HEK293 (cell line): ENCODE measurements at regions not wholly inside any gene's neighbourhood (a gene's known extent, or its start where the extent isn't known, plus 50 kb on each side); places are given as distances from the start of the nearest gene placed in this dataset.

ENCODE experiments used
- MYNN ChIP-seq: fragments of 450-650 bp; formaldehyde crosslinking; IDR thresholded peaks from 2 replicates; pipeline ENCODE4 v1.5.1; 2016; ENCODE audit warnings: missing biosample characterization, missing genetic modification characterization, borderline replicate concordance
- SETDB1 ChIP-seq: IDR thresholded peaks from one replicate; pipeline ENCODE4 v1.6.1; 2017; ENCODE audit warnings: mild to moderate bottlenecking, low read length, moderate library complexity, mixed read lengths; ENCODE audit not compliant: insufficient read length
- ZBTB17 ChIP-seq: fragments of 450-650 bp; formaldehyde crosslinking; IDR thresholded peaks from 2 replicates; pipeline ENCODE4 v1.5.1; 2016; ENCODE audit warnings: missing biosample characterization, missing genetic modification characterization
- ZBTB48 ChIP-seq: fragments of 450-650 bp; formaldehyde crosslinking; IDR thresholded peaks from 2 replicates; pipeline ENCODE4 v1.5.1; 2016; ENCODE audit warnings: missing biosample characterization, missing genetic modification characterization
- ZNF114 ChIP-seq: fragments of 450-650 bp; formaldehyde crosslinking; IDR thresholded peaks from 2 replicates; pipeline ENCODE4 v1.5.0; 2017; ENCODE audit warnings: missing biosample characterization, missing genetic modification characterization
- ZNF140 ChIP-seq: fragments of 450-650 bp; formaldehyde crosslinking; IDR thresholded peaks from 2 replicates; pipeline ENCODE4 v1.5.1; 2016; ENCODE audit warnings: missing biosample characterization, missing genetic modification characterization
- ZNF174 ChIP-seq: fragments of 450-650 bp; formaldehyde crosslinking; IDR thresholded peaks from 2 replicates; pipeline ENCODE4 v1.5.0; 2017; ENCODE audit warnings: missing biosample characterization, mild to moderate bottlenecking, missing genetic modification characterization
- ZNF23 ChIP-seq: fragments of 450-650 bp; formaldehyde crosslinking; IDR thresholded peaks from 2 replicates; pipeline ENCODE4 v1.5.1; 2016; ENCODE audit warnings: missing biosample characterization, missing genetic modification characterization, borderline replicate concordance
- ZNF248 ChIP-seq: fragments of 450-650 bp; formaldehyde crosslinking; IDR thresholded peaks from 2 replicates; pipeline ENCODE4 v1.5.1; 2017; ENCODE audit warnings: missing biosample characterization, missing genetic modification characterization
- ZNF311 ChIP-seq: fragments of 450-650 bp; formaldehyde crosslinking; IDR thresholded peaks from 2 replicates; pipeline ENCODE4 v1.5.1; 2017; ENCODE audit warnings: missing biosample characterization, missing genetic modification characterization, borderline replicate concordance
- ZNF324 ChIP-seq: fragments of 450-650 bp; formaldehyde crosslinking; IDR thresholded peaks from 2 replicates; pipeline ENCODE4 v1.5.1; 2016; ENCODE audit warnings: missing biosample characterization, missing genetic modification characterization
- ZNF335 ChIP-seq: fragments of 450-650 bp; formaldehyde crosslinking; conservative IDR thresholded peaks from 2 replicates; pipeline ENCODE4 v1.5.1; 2016; ENCODE audit warnings: missing biosample characterization, missing genetic modification characterization
- ZNF394 ChIP-seq: fragments of 450-650 bp; formaldehyde crosslinking; IDR thresholded peaks from 2 replicates; pipeline ENCODE4 v1.5.1; 2016; ENCODE audit warnings: missing biosample characterization, missing genetic modification characterization, mild to moderate bottlenecking, moderate library complexity, borderline replicate concordance
- ZNF544 ChIP-seq: fragments of 450-650 bp; formaldehyde crosslinking; IDR thresholded peaks from 2 replicates; pipeline ENCODE4 v1.5.0; 2017; ENCODE audit warnings: missing biosample characterization, missing genetic modification characterization
- ZNF624 ChIP-seq: fragments of 450-650 bp; formaldehyde crosslinking; IDR thresholded peaks from 2 replicates; pipeline ENCODE4 v1.5.1; 2017; ENCODE audit warnings: missing biosample characterization, missing genetic modification characterization
- ZNF677 ChIP-seq: fragments of 450-650 bp; IDR thresholded peaks from 2 replicates; pipeline ENCODE4 v1.5.0; 2018; ENCODE audit warnings: missing biosample characterization, mild to moderate bottlenecking, missing genetic modification characterization, moderate library complexity
- TF ChIP-seq, protein P1 (sequence below): fragments of 450-650 bp; formaldehyde crosslinking; IDR thresholded peaks from 2 replicates; pipeline ENCODE4 v1.5.1; 2016; ENCODE audit warnings: missing biosample characterization, missing genetic modification characterization
- TF ChIP-seq, protein P2 (sequence below): fragments of 450-650 bp; formaldehyde crosslinking; IDR thresholded peaks from 2 replicates; pipeline ENCODE4 v1.5.1; 2016; ENCODE audit warnings: missing biosample characterization, missing genetic modification characterization
- TF ChIP-seq, protein P3 (sequence below): fragments of 450-650 bp; formaldehyde crosslinking; IDR thresholded peaks from 2 replicates; pipeline ENCODE4 v1.5.1; 2016; ENCODE audit warnings: missing biosample characterization, missing genetic modification characterization, borderline replicate concordance
- TF ChIP-seq, protein P4 (sequence below): fragments of 450-650 bp; formaldehyde crosslinking; IDR thresholded peaks from 2 replicates; pipeline ENCODE4 v1.5.1; 2017; ENCODE audit warnings: missing biosample characterization, missing genetic modification characterization

DNA sequence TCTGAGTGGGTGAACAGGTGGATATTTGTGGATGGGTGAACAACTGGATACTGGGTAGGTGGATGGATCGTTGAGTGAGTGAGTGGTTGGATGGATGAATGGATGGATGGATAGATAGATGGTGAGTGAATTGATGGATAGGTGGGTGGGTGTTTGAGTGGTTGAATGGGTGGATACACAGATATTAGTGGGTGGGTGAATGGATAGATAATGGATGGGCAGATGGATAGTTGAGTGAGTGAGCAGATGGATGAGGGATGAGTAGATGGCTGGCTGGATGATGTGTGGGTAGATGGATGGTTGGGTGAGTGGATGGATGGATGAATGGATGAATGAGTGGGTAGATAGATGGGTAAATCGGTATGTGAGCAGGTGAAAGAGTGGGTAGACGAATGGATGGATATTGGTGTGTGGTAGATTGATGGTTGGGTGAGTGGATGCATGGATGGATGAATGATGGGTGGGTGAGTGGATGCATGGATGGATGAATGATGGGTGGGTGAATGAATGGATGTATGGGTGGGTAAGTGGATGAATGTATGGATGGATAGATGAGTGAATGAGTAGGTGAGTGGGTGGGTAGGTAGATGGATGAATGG is 406.7 kb downstream of the MN1 start (continued):
- TF ChIP-seq ZNF114 (tag by site-specific recombination) (no peak), ZNF544 (tag by site-specific recombination) (no peak), ZNF394 (tag by site-specific recombination) (no peak), ZBTB17 (0 out of 2 replicates have a peak, but pooled peaks have one; percentile 49), SETDB1 (no peak), ZNF677 (no peak), ZNF324 (tag by site-specific recombination) (no peak), ZNF23 (tag by site-specific recombination) (no peak), ZNF174 (tag by site-specific recombination) (no peak), MYNN (tag by site-specific recombination) (no peak), ZNF311 (tag by site-specific recombination) (no peak), ZNF140 (tag by site-specific recombination) (no peak), ZNF248 (tag by site-specific recombination) (no peak), ZBTB48 (tag by site-specific recombination) (no peak), ZNF624 (tag by site-specific recombination) (no peak), ZNF335 (tag by site-specific recombination) (no peak)
- TF ChIP-seq, protein P1, sequence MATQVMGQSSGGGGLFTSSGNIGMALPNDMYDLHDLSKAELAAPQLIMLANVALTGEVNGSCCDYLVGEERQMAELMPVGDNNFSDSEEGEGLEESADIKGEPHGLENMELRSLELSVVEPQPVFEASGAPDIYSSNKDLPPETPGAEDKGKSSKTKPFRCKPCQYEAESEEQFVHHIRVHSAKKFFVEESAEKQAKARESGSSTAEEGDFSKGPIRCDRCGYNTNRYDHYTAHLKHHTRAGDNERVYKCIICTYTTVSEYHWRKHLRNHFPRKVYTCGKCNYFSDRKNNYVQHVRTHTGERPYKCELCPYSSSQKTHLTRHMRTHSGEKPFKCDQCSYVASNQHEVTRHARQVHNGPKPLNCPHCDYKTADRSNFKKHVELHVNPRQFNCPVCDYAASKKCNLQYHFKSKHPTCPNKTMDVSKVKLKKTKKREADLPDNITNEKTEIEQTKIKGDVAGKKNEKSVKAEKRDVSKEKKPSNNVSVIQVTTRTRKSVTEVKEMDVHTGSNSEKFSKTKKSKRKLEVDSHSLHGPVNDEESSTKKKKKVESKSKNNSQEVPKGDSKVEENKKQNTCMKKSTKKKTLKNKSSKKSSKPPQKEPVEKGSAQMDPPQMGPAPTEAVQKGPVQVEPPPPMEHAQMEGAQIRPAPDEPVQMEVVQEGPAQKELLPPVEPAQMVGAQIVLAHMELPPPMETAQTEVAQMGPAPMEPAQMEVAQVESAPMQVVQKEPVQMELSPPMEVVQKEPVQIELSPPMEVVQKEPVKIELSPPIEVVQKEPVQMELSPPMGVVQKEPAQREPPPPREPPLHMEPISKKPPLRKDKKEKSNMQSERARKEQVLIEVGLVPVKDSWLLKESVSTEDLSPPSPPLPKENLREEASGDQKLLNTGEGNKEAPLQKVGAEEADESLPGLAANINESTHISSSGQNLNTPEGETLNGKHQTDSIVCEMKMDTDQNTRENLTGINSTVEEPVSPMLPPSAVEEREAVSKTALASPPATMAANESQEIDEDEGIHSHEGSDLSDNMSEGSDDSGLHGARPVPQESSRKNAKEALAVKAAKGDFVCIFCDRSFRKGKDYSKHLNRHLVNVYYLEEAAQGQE (tag by site-specific recombination), result no peak
- TF ChIP-seq, protein P2, sequence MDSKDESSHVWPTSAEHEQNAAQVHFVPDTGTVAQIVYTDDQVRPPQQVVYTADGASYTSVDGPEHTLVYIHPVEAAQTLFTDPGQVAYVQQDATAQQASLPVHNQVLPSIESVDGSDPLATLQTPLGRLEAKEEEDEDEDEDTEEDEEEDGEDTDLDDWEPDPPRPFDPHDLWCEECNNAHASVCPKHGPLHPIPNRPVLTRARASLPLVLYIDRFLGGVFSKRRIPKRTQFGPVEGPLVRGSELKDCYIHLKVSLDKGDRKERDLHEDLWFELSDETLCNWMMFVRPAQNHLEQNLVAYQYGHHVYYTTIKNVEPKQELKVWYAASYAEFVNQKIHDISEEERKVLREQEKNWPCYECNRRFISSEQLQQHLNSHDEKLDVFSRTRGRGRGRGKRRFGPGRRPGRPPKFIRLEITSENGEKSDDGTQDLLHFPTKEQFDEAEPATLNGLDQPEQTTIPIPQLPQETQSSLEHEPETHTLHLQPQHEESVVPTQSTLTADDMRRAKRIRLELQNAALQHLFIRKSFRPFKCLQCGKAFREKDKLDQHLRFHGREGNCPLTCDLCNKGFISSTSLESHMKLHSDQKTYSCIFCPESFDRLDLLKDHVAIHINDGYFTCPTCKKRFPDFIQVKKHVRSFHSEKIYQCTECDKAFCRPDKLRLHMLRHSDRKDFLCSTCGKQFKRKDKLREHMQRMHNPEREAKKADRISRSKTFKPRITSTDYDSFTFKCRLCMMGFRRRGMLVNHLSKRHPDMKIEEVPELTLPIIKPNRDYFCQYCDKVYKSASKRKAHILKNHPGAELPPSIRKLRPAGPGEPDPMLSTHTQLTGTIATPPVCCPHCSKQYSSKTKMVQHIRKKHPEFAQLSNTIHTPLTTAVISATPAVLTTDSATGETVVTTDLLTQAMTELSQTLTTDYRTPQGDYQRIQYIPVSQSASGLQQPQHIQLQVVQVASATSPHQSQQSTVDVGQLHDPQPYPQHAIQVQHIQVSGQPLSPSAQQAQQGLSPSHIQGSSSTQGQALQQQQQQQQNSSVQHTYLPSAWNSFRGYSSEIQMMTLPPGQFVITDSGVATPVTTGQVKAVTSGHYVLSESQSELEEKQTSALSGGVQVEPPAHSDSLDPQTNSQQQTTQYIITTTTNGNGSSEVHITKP (tag by site-specific recombination), result no peak
- TF ChIP-seq, protein P3, sequence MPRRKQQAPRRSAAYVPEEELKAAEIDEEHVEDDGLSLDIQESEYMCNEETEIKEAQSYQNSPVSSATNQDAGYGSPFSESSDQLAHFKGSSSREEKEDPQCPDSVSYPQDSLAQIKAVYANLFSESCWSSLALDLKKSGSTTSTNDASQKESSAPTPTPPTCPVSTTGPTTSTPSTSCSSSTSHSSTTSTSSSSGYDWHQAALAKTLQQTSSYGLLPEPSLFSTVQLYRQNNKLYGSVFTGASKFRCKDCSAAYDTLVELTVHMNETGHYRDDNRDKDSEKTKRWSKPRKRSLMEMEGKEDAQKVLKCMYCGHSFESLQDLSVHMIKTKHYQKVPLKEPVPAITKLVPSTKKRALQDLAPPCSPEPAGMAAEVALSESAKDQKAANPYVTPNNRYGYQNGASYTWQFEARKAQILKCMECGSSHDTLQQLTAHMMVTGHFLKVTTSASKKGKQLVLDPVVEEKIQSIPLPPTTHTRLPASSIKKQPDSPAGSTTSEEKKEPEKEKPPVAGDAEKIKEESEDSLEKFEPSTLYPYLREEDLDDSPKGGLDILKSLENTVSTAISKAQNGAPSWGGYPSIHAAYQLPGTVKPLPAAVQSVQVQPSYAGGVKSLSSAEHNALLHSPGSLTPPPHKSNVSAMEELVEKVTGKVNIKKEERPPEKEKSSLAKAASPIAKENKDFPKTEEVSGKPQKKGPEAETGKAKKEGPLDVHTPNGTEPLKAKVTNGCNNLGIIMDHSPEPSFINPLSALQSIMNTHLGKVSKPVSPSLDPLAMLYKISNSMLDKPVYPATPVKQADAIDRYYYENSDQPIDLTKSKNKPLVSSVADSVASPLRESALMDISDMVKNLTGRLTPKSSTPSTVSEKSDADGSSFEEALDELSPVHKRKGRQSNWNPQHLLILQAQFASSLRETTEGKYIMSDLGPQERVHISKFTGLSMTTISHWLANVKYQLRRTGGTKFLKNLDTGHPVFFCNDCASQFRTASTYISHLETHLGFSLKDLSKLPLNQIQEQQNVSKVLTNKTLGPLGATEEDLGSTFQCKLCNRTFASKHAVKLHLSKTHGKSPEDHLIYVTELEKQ (tag by site-specific recombination), result no peak
- TF ChIP-seq, protein P4, sequence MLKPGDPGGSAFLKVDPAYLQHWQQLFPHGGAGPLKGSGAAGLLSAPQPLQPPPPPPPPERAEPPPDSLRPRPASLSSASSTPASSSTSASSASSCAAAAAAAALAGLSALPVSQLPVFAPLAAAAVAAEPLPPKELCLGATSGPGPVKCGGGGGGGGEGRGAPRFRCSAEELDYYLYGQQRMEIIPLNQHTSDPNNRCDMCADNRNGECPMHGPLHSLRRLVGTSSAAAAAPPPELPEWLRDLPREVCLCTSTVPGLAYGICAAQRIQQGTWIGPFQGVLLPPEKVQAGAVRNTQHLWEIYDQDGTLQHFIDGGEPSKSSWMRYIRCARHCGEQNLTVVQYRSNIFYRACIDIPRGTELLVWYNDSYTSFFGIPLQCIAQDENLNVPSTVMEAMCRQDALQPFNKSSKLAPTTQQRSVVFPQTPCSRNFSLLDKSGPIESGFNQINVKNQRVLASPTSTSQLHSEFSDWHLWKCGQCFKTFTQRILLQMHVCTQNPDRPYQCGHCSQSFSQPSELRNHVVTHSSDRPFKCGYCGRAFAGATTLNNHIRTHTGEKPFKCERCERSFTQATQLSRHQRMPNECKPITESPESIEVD, result no peak
